ENCODE measurements at regions not wholly inside any gene's neighbourhood (a gene's known extent, or its start where the extent isn't known, plus 50 kb on each side); places are given as distances from the start of the nearest gene placed in this dataset.

GRCh38 chr2:64704161-64704560 is 50.4 kb upstream of the SERTAD2 start:
- no peak for DNase-seq (ENCODE audit: extremely low spot score)
- 93% methylated on average over 4 of the region's 4 CpGs for WGBS
- Histone ChIP-seq H3K4me1 (ENCODE audit: insufficient read depth) (no peaks in the 10 kb centered on the region), H3K36me3 (ENCODE audit: insufficient read depth) (no peaks in the 10 kb centered on the region), H3K27ac (ENCODE audit: low read depth) (no peak overlapping the region), H3K4me3 (ENCODE audit: low read depth, low read length) (no peak overlapping the region)

- DNase-seq (ENCODE audit: extremely low spot score): no peak
- WGBS: 100% methylated on average over 1 of the region's 1 CpG
- Histone ChIP-seq H3K36me3 (ENCODE audit: insufficient read depth) (no peaks in the 10 kb centered on the region), H3K27ac (ENCODE audit: low read depth) (no peak overlapping the region), H3K4me1 (ENCODE audit: insufficient read depth) (no peaks in the 10 kb centered on the region), H3K4me3 (ENCODE audit: low read depth, low read length) (no peak overlapping the region)
These were observed 51.3 kb upstream of the SERTAD2 start for GRCh38 chr2:64704996-64705395.

- no peak overlapping the region for H3K4me3 ChIP-seq (ENCODE audit: low read depth, low read length)
- H3K36me3 ChIP-seq (ENCODE audit: insufficient read depth): no peaks in the 10 kb centered on the region
- no peak for DNase-seq (ENCODE audit: extremely low spot score)
- H3K27ac ChIP-seq (ENCODE audit: low read depth): no peak overlapping the region
- H3K4me1 ChIP-seq (ENCODE audit: insufficient read depth): no peaks in the 10 kb centered on the region
- WGBS: 98% methylated on average over 2 of the region's 2 CpGs
These were observed 53.6 kb upstream of the SERTAD2 start for GRCh38 chr2:64707276-64707675.

GRCh38 chr2:64708829-64709228 is 55.1 kb upstream of the SERTAD2 start:
- no peak for DNase-seq (ENCODE audit: extremely low spot score)
- no peak overlapping the region for H3K4me3 ChIP-seq (ENCODE audit: low read depth, low read length)
- H3K36me3 ChIP-seq (ENCODE audit: insufficient read depth): no peaks in the 10 kb centered on the region
- 80% methylated on average over 3 of the region's 3 CpGs for WGBS
- H3K27ac ChIP-seq (ENCODE audit: low read depth): no peak overlapping the region
- no peaks in the 10 kb centered on the region for H3K4me1 ChIP-seq (ENCODE audit: insufficient read depth)

GRCh38 chr2:64711252-64711800 is 57.6 kb upstream of the SERTAD2 start:
- H3K27ac ChIP-seq (ENCODE audit: low read depth): no peak overlapping the region
- H3K4me1 ChIP-seq (ENCODE audit: insufficient read depth): no peaks in the 10 kb centered on the region
- no peak overlapping the region for H3K4me3 ChIP-seq (ENCODE audit: low read depth, low read length)
- 71% methylated on average over 7 of the region's 7 CpGs for WGBS
- no peak for DNase-seq (ENCODE audit: extremely low spot score)
- H3K36me3 ChIP-seq (ENCODE audit: insufficient read depth): no peaks in the 10 kb centered on the region

GRCh38 chr2:64713686-64714085 is 60.0 kb upstream of the SERTAD2 start:
- Histone ChIP-seq H3K4me1 (ENCODE audit: insufficient read depth) (no peaks in the 10 kb centered on the region), H3K36me3 (ENCODE audit: insufficient read depth) (no peaks in the 10 kb centered on the region), H3K27ac (ENCODE audit: low read depth) (no peak overlapping the region), H3K4me3 (ENCODE audit: low read depth, low read length) (no peak overlapping the region)
- DNase-seq (ENCODE audit: extremely low spot score): no peak
- 93% methylated on average over 2 of the region's 2 CpGs for WGBS

- no peaks in the 10 kb centered on the region for H3K36me3 ChIP-seq (ENCODE audit: insufficient read depth)
- 92% methylated on average over 7 of the region's 7 CpGs for WGBS
- no peak for DNase-seq (ENCODE audit: extremely low spot score)
- no peak overlapping the region for H3K4me3 ChIP-seq (ENCODE audit: low read depth, low read length)
- no peaks in the 10 kb centered on the region for H3K4me1 ChIP-seq (ENCODE audit: insufficient read depth)
- no peak overlapping the region for H3K27ac ChIP-seq (ENCODE audit: low read depth)
These were observed 62.9 kb upstream of the SERTAD2 start for GRCh38 chr2:64716569-64716968.

GRCh38 chr2:64718250-64718885 is 64.7 kb upstream of the SERTAD2 start:
- 91% methylated on average over 4 of the region's 4 CpGs for WGBS
- no peak overlapping the region for H3K4me3 ChIP-seq (ENCODE audit: low read depth, low read length)
- no peak overlapping the region for H3K27ac ChIP-seq (ENCODE audit: low read depth)
- no peaks in the 10 kb centered on the region for H3K4me1 ChIP-seq (ENCODE audit: insufficient read depth)
- DNase-seq (ENCODE audit: extremely low spot score): no peak
- H3K36me3 ChIP-seq (ENCODE audit: insufficient read depth): no peaks in the 10 kb centered on the region

GRCh38 chr2:64720535-64721319 is 67.0 kb upstream of the SERTAD2 start:
- Histone ChIP-seq H3K27ac (ENCODE audit: low read depth) (no peak overlapping the region), H3K4me1 (ENCODE audit: insufficient read depth) (no peaks in the 10 kb centered on the region), H3K4me3 (ENCODE audit: low read depth, low read length) (no peak overlapping the region), H3K36me3 (ENCODE audit: insufficient read depth) (no peaks in the 10 kb centered on the region)
- 74% methylated on average over 5 of the region's 5 CpGs for WGBS
- DNase-seq (ENCODE audit: extremely low spot score): no peak

GRCh38 chr2:64721320-64721623 is 67.6 kb upstream of the SERTAD2 start:
- no peaks in the 10 kb centered on the region for H3K4me1 ChIP-seq (ENCODE audit: insufficient read depth)
- no peaks in the 10 kb centered on the region for H3K36me3 ChIP-seq (ENCODE audit: insufficient read depth)
- no peak overlapping the region for H3K4me3 ChIP-seq (ENCODE audit: low read depth, low read length)
- no peak for DNase-seq (ENCODE audit: extremely low spot score)
- H3K27ac ChIP-seq (ENCODE audit: low read depth): no peak overlapping the region
- WGBS: 78% methylated on average over 5 of the region's 5 CpGs

- no peak for DNase-seq (ENCODE audit: extremely low spot score)
- no peaks in the 10 kb centered on the region for H3K36me3 ChIP-seq (ENCODE audit: insufficient read depth)
- no peaks in the 10 kb centered on the region for H3K4me1 ChIP-seq (ENCODE audit: insufficient read depth)
- 57% methylated on average over 2 of the region's 2 CpGs for WGBS
- no peak overlapping the region for H3K27ac ChIP-seq (ENCODE audit: low read depth)
- H3K4me3 ChIP-seq (ENCODE audit: low read depth, low read length): no peak overlapping the region
These were observed 68.8 kb upstream of the SERTAD2 start for GRCh38 chr2:64722291-64723044.

GRCh38 chr2:64727013-64727767 is 73.5 kb upstream of the SERTAD2 start:
- Histone ChIP-seq H3K4me3 (ENCODE audit: low read depth, low read length) (no peak overlapping the region), H3K27ac (ENCODE audit: low read depth) (peak overlapping the region; percentile 41), H3K4me1 (ENCODE audit: insufficient read depth) (no peaks in the 10 kb centered on the region), H3K36me3 (ENCODE audit: insufficient read depth) (no peaks in the 10 kb centered on the region)
- no peak for DNase-seq (ENCODE audit: extremely low spot score)
- 72% methylated on average over 3 of the region's 3 CpGs for whole genome bisulfite sequencing

- Histone ChIP-seq H3K4me3 (ENCODE audit: low read depth, low read length) (no peak overlapping the region), H3K27ac (ENCODE audit: low read depth) (no peak overlapping the region), H3K4me1 (ENCODE audit: insufficient read depth) (no peaks in the 10 kb centered on the region), H3K36me3 (ENCODE audit: insufficient read depth) (no peaks in the 10 kb centered on the region)
- WGBS: 75% methylated on average over 11 of the region's 11 CpGs
- DNase-seq (ENCODE audit: extremely low spot score): no peak
These were observed 74.2 kb upstream of the SERTAD2 start for GRCh38 chr2:64727843-64728463.
